Smooth muscle cell (in vitro differentiated cells): ENCODE measurements at regions not wholly inside any gene's neighbourhood (a gene's known extent, or its start where the extent isn't known, plus 50 kb on each side); places are given as distances from the start of the nearest gene placed in this dataset.
"Not testable (repeated sequence)": the region's sequence is repeated elsewhere in the genome, so short reads cannot be mapped to it uniquely, and the experiment has no call there.

Experiments used
- DNase-seq: peaks from one replicate; lab custom pipeline; 2025; ENCODE audit not compliant: unreplicated experiment; lab: John Stamatoyannopoulos, UW
- H2AFZ ChIP-seq: fragments of 200-600 bp; sonication (generic); 2 replicates; pipeline ENCODE4 v1.6.0; 2016; ENCODE audit warnings: antibody characterized with exemption, low read depth, mild to moderate bottlenecking
- H3F3A ChIP-seq: fragments of 200-600 bp; sonication (generic); 2 replicates; pipeline ENCODE4 v1.6.0; 2017; ENCODE audit warnings: antibody characterized with exemption, low read depth
- H3K27ac ChIP-seq: fragments of 200-600 bp; sonication (generic); 2 replicates; pipeline ENCODE4 v1.5.1; 2016; ENCODE audit warnings: low read depth, mild to moderate bottlenecking
- H3K27me3 ChIP-seq: fragments of 200-600 bp; sonication (generic); 2 replicates; pipeline ENCODE4 v1.6.1; 2016; ENCODE audit warnings: low read depth, mild to moderate bottlenecking
- H3K36me3 ChIP-seq: fragments of 200-600 bp; sonication (generic); 2 replicates; pipeline ENCODE4 v1.5.1; 2016; ENCODE audit warnings: low read depth
- H3K4me1 ChIP-seq: fragments of 200-600 bp; sonication (generic); 2 replicates; pipeline ENCODE4 v1.5.1; 2016; ENCODE audit warnings: low read depth
- H3K4me2 ChIP-seq: fragments of 200-600 bp; sonication (generic); 2 replicates; pipeline ENCODE4 v1.6.0; 2016; ENCODE audit warnings: mild to moderate bottlenecking
- H3K4me3 ChIP-seq: fragments of 200-600 bp; sonication (generic); 2 replicates; pipeline ENCODE4 v1.5.1; 2016; ENCODE audit warnings: mild to moderate bottlenecking
- H3K79me2 ChIP-seq: fragments of 200-600 bp; sonication (generic); 2 replicates; pipeline ENCODE4 v1.6.0; 2016; ENCODE audit warnings: low read depth, mild to moderate bottlenecking
- H3K9ac ChIP-seq: fragments of 200-600 bp; sonication (generic); 2 replicates; pipeline ENCODE4 v1.6.0; 2016; ENCODE audit warnings: low read depth
- H3K9me3 ChIP-seq: fragments of 200-600 bp; sonication (generic); replicated peaks from 2 replicates; pipeline ENCODE4 v1.5.1; 2016; ENCODE audit warnings: low read depth
- H4K20me1 ChIP-seq: fragments of 200-600 bp; sonication (generic); 2 replicates; pipeline ENCODE4 v1.6.0; 2016; ENCODE audit warnings: low read depth
- WGBS: methylation state at CpG from one replicate; pipeline ENCODE4 v1.1.7; 2016; ENCODE audit warnings: low lambda C conversion rate; 5-methylcytosine and 5-hydroxymethylcytosine counted together
- TF ChIP-seq, protein P1 (sequence below): fragments of 200-600 bp; sonication (generic); IDR thresholded peaks from 2 replicates; pipeline ENCODE4 v1.5.1; 2017; ENCODE audit warnings: borderline replicate concordance, mild to moderate bottlenecking, antibody characterized with exemption; ENCODE audit not compliant: insufficient read depth, poor library complexity, severe bottlenecking

DNA sequence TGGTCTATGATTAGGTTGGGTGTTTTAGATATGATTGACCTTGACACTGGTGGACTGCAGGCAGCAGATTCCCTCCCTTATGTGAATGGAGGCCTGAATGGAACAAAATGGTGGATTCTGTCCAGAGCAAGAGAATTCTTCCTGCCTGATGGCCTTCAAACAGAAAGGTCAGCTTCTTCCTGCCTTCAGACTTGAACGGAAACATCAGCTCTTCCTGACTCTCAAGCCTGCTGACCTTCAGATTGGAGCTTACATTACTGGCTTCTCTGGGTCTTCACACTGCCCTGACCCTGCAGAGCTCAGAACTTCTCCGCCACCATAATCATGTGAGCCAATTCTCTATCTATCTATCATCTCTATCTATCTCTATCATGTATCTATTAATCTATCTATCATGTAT is 111.6 kb downstream of the RAMP3 start:
- Histone ChIP-seq H3K36me3 (no peaks in the 10 kb centered on the region), H4K20me1 (no peaks in the 10 kb centered on the region), H3K9me3 (no peaks in the 10 kb centered on the region), H3K27ac (no peak overlapping the region), H3K27me3 (no peaks in the 10 kb centered on the region), H3K4me2 (no peak overlapping the region), H3F3A (no peaks in the 10 kb centered on the region), H3K9ac (no peak overlapping the region), H2AFZ (no peak overlapping the region), H3K4me1 (no peaks in the 10 kb centered on the region), H3K79me2 (no peaks in the 10 kb centered on the region), H3K4me3 (no peak overlapping the region)
- DNase-seq, result no peak
- TF ChIP-seq, protein P1, sequence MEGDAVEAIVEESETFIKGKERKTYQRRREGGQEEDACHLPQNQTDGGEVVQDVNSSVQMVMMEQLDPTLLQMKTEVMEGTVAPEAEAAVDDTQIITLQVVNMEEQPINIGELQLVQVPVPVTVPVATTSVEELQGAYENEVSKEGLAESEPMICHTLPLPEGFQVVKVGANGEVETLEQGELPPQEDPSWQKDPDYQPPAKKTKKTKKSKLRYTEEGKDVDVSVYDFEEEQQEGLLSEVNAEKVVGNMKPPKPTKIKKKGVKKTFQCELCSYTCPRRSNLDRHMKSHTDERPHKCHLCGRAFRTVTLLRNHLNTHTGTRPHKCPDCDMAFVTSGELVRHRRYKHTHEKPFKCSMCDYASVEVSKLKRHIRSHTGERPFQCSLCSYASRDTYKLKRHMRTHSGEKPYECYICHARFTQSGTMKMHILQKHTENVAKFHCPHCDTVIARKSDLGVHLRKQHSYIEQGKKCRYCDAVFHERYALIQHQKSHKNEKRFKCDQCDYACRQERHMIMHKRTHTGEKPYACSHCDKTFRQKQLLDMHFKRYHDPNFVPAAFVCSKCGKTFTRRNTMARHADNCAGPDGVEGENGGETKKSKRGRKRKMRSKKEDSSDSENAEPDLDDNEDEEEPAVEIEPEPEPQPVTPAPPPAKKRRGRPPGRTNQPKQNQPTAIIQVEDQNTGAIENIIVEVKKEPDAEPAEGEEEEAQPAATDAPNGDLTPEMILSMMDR, result no peak
- 87% methylated on average over 2 of the region's 2 CpGs for WGBS

DNA sequence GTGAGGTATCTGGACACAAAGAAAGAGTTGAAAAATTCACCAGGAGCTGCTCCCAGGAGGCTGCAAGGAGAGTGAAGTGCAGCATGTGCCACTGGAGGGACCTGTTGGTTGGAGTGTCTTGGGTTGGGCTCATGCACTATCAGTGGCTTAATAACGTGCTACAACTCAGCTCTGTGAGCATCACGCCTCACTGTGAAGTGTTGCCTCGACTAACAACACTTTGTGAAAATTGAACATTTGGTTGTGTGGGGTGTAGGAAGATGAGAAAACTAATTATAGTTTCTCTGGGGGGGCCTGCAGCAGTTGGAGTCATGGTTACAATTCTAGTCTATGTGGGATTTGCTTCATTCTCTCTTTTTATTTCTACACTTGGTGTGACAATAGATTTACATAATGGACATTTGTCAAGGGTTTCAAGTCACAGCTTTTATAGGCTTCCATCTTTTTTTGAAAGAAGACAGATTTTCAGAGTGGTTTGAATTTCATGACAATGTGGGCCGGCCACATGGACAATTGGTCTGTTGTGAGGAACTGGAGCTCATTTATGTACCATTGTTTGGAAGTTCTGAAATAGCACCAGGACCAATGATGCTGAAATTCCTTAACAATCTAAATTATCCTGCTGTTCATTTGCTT is 121.3 kb downstream of the RAMP3 start:
- TF ChIP-seq, protein P1, result no peak
- WGBS, result 76% methylated on average over 4 of the region's 4 CpGs
- no peak for DNase-seq

DNA sequence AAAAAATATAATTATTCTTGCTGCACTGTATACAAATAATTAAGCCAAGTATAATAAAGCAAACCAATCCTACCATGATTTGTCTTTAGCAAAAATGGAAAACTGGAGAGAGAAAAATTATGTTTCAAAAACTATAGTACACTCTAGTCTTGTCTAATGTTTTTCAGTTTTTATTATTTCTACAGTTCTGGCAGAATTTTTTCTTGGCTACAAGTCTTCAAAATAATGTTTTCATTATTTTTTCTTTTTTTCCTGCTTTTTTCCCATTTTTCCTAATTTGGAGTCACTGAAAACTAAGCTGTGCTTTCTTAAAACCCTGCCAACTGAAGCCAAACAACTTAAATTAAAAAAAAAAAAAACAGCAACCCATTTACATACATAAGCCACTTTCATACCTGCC is 132.0 kb downstream of the RAMP3 start:
- H3K4me2 ChIP-seq, H3K36me3 ChIP-seq, H4K20me1 ChIP-seq, H3K4me3 ChIP-seq, H3K9ac ChIP-seq, H3F3A ChIP-seq, H3K9me3 ChIP-seq, H3K79me2 ChIP-seq, H3K27ac ChIP-seq, DNase-seq, H3K27me3 ChIP-seq, H2AFZ ChIP-seq, H3K4me1 ChIP-seq: not testable (repeated sequence)

More for the DNA sequence above, 121.3 kb downstream of the RAMP3 start:
- Histone ChIP-seq H3K4me2 (no peak overlapping the region), H3K36me3 (no peaks in the 10 kb centered on the region), H4K20me1 (no peaks in the 10 kb centered on the region), H3K27me3 (peaks cover 18% of the 10 kb centered on the region), H3K79me2 (no peaks in the 10 kb centered on the region), H3K9me3 (no peaks in the 10 kb centered on the region), H2AFZ (no peak overlapping the region), H3K4me3 (no peak overlapping the region), H3K27ac (no peak overlapping the region), H3F3A (no peaks in the 10 kb centered on the region), H3K9ac (no peak overlapping the region), H3K4me1 (no peaks in the 10 kb centered on the region)

DNA sequence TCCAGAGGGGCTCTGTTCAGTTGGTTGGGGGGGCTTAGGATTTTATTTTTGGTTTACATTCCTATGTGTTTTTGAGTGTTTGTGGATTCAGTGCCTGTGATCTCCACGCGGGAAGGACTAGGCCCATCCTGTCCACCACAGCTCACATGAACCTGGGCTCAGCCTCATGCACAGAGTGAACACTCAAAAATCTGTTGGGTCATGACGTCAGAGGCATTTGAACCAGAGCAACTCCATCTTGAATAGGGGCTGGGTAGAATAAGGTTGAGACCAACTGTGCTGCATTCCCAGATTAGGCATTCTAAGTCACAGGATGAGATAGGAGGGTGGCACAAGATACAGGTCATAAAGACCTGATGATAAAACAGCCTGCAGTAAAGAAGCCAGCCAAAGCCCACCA is 133.3 kb downstream of the RAMP3 start:
- no peaks in the 10 kb centered on the region for H3K27me3 ChIP-seq
- TF ChIP-seq, protein P1, result no peak
- WGBS, result 88% methylated on average over 3 of the region's 3 CpGs
- no peaks in the 10 kb centered on the region for H3F3A ChIP-seq
- H3K79me2 ChIP-seq, result no peaks in the 10 kb centered on the region
- no peaks in the 10 kb centered on the region for H4K20me1 ChIP-seq
- H3K4me1 ChIP-seq, result no peaks in the 10 kb centered on the region
- no peak overlapping the region for H2AFZ ChIP-seq
- H3K4me3 ChIP-seq, result no peak overlapping the region
- no peaks in the 10 kb centered on the region for H3K9me3 ChIP-seq
- H3K36me3 ChIP-seq, result no peaks in the 10 kb centered on the region
- H3K4me2 ChIP-seq, result no peak overlapping the region
- H3K9ac ChIP-seq, result no peak overlapping the region
- no peak overlapping the region for H3K27ac ChIP-seq
- no peak for DNase-seq
